Epithelial cell of esophagus (primary cell): ENCODE measurements at regions not wholly inside any gene's neighbourhood (a gene's known extent, or its start where the extent isn't known, plus 50 kb on each side); places are given as distances from the start of the nearest gene placed in this dataset.
"Not testable (repeated sequence)": the region's sequence is repeated elsewhere in the genome, so short reads cannot be mapped to it uniquely, and the experiment has no call there.

ENCODE experiments used
- DNase-seq: peaks from one replicate; pipeline ENCODE4 v3.0.0; 2010; ENCODE audit warnings: low read depth
- H3K4me3 ChIP-seq: 2 replicates; pipeline ENCODE4 v1.5.1; 2011; ENCODE audit warnings: mild to moderate bottlenecking, low read length, control low read depth
- TF ChIP-seq, protein P1 (sequence below): IDR thresholded peaks from 2 replicates; pipeline ENCODE4 v1.5.1; 2011; ENCODE audit warnings: low read depth, mild to moderate bottlenecking, low read length, control low read depth, inconsistent platforms; ENCODE audit not compliant: insufficient read depth; ENCODE audit errors: missing control alignments

DNA sequence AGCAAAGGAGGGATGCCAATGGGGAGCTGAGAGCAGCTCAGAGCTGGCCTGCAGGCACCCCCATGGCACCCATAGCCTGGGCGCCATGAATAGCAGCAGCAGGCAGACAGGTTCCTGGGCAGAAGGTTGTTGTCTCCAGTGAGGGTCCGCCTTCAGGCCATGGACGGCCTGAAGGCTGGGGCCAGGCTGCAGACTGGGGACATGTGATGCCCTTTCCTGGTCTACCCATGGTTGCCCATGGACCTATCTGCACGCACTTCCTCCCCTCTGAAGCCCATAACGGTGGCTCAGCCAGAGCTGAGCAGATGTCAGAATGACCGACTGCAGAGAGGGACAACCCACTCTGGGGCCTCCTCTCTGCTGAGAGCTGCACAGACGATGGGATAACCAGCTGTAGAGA, 256.8 kb downstream of the PLOD2 start:
- H3K4me3 ChIP-seq, result no peak overlapping the region
- DNase-seq, result no peak

DNA sequence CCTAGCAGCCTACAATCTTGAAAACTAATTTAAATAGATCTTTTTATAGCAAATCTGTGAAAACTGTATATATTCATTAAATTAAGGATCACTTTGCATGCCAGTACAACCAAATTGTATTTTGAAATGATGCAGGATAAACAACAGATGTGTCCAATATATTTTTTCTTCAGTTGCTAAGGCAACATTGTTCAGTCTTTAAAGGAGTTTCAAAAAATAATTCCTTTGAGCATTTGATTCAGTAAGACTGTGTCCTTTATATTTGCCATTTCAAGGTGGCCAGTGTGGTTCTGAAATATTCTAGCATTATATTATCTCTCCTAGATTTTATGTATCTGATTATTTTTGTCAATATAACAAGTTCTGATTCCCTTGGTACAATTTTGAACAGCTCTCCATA, 254.7 kb downstream of the PLOD2 start:
- H3K4me3 ChIP-seq, result no peak overlapping the region
- no peak for DNase-seq
- TF ChIP-seq, protein P1, sequence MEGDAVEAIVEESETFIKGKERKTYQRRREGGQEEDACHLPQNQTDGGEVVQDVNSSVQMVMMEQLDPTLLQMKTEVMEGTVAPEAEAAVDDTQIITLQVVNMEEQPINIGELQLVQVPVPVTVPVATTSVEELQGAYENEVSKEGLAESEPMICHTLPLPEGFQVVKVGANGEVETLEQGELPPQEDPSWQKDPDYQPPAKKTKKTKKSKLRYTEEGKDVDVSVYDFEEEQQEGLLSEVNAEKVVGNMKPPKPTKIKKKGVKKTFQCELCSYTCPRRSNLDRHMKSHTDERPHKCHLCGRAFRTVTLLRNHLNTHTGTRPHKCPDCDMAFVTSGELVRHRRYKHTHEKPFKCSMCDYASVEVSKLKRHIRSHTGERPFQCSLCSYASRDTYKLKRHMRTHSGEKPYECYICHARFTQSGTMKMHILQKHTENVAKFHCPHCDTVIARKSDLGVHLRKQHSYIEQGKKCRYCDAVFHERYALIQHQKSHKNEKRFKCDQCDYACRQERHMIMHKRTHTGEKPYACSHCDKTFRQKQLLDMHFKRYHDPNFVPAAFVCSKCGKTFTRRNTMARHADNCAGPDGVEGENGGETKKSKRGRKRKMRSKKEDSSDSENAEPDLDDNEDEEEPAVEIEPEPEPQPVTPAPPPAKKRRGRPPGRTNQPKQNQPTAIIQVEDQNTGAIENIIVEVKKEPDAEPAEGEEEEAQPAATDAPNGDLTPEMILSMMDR, result no peak

More for the DNA sequence above, 256.8 kb downstream of the PLOD2 start:
- TF ChIP-seq, protein P1, result no peak

DNA sequence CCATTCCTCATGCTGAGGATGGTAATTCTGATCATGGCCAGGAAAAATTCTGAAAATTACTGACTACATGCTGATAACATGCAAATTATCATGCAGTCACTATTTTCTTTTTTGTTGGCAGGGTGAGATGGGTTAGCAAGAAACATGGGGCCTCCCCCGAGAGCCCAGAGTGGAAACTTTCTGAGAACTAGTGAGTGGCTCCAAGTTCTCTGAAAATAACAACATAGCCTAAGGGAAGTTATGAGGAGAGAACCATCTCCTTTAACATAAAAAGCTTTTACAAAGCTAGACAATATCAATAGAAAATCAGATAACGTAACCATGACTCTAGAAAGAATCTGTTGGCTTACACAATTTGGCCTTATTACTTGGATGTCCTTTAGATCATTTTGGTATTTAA, 254.2 kb downstream of the PLOD2 start:
- DNase-seq, result no peak
- H3K4me3 ChIP-seq, result no peak overlapping the region
- TF ChIP-seq, protein P1, result no peak

DNA sequence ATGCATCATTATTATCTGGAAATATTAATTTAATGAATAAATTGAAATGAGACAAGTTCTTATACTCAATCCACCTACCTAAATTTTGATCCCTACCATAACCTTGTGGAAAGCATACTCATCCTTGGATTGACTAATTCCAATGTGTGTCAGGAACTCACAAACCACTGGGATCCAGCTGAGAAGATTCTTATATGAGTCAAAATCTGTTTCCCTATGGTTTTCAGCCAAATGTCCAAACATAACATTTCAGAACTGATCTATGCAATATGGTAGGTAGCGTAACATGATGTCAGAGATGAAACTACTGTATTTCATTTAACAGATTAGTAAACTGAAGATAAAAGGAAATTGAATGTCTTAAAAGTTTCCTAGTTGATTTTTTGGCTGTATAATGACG, 250.0 kb downstream of the PLOD2 start:
- no peak for DNase-seq
- TF ChIP-seq, protein P1, result no peak
- H3K4me3 ChIP-seq, result no peak overlapping the region

DNA sequence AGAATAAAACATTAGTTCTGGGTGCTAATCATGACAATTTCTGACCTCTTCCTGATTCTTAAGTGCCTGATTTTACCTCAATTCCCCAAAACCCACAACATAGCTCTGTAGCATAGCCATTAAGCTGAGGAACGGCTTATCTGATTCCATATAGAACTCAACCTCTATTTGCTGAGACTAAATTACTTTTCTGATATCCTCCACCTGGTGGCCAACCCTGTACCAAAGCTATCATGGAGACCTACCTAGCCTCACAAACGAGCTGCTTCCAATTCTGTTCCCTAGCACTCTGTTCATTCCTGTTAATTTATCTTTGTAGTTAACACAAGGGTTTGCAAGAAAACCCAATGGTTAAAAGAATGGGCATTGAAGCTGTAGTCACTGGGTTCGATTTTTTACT, 245.2 kb downstream of the PLOD2 start:
- H3K4me3 ChIP-seq, result no peak overlapping the region
- DNase-seq, result no peak
- TF ChIP-seq, protein P1, result no peak

DNA sequence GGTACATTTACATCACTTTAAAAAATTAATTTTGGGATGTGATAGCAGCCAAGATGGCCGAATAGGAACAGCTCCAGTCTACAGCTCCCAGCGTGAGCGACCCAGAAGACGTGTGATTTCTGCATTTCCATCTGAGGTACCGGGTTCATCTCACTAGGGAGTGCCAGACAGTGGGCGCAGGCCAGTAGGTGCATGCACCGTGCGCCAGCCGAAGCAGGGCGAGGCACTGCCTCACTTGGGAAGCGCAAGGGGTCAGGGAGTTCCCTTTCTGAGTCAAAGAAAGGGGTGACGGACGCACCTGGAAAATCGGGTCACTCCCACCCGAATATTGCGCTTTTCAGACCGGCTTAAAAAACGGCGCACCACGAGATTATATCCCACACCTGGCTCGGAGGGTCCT, 233.2 kb downstream of the PLOD2 start:
- not testable (repeated sequence) for DNase-seq, H3K4me3 ChIP-seq

DNA sequence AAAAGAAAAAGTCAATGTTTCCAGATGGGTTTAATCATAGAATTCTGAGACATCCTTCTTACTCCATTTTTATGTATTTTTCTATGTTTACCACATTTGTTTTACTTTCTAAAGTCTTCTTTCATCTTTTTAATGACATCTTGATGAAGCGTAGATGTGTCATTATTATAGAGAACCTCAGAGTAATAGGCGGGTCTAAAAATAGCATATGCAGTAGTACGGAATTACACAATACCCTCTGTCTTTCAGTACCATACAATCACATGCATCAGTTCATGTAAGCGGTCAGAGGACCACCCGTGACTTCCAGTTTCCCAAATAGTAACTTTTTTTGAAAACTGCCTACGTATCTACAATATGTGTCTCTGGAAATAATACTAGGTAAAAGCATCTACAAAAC, 224.0 kb downstream of the PLOD2 start:
- no peak overlapping the region for H3K4me3 ChIP-seq
- DNase-seq, result peak; percentile 24
- TF ChIP-seq, protein P1, result no peak

DNA sequence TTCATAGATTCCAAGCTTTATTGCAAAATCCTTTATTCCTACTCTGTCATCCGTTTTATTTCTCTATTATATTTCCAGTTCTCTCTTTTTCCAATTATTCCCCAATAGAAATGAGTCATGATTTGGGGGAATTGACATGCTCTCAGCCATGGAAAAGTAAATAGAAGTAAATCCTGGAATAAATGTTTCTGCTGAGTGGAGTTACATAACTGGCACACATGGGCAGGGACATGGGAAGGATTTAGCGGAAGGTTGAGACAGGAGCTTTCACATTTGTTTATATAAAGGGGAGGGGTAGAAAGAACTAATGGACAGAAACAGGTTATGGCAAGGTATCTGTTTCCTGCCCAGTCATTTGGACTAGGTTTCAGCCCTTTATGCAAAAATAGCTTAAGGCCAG, 221.6 kb downstream of the PLOD2 start:
- H3K4me3 ChIP-seq, result no peak overlapping the region
- TF ChIP-seq, protein P1, result no peak
- DNase-seq, result peak; percentile 62
